Tibial artery (tissue), 4 donors: ENCODE measurements at regions not wholly inside any gene's neighbourhood (a gene's known extent, or its start where the extent isn't known, plus 50 kb on each side); places are given as distances from the start of the nearest gene placed in this dataset.

Experiments
- DNase-seq, 2 donors: peaks; one replicate each; pipeline ENCODE4 v3.0.0-alpha.2; 2019
- H3K27ac ChIP-seq, 2 donors: fragments of 200-600 bp; sonication (generic) in 1 of 2; 1 replicate in 1 of 2; 2 replicates in 1 of 2; pipeline ENCODE4 v1.5.1; 2018 to 2019; ENCODE audit warnings: mild to moderate bottlenecking in 1 of 2
- H3K27me3 ChIP-seq, 2 donors: fragments of 200-600 bp; sonication (generic) in 1 of 2; one replicate each; pipeline versions ENCODE4 v1.5.1 to v1.6.0; 2016 to 2019
- H3K36me3 ChIP-seq, 3 donors: fragments of 200-600 bp; sonication (generic) in 2 of 3; one replicate each; pipeline ENCODE4 v1.5.1; 2016 to 2019; ENCODE audit warnings: mild to moderate bottlenecking in 2 of 3
- H3K4me1 ChIP-seq, 4 donors: fragments of 200-600 bp; sonication (generic) in 2 of 4; 1 replicate in 3 of 4; 2 replicates in 1 of 4; pipeline ENCODE4 v1.5.1; 2016 to 2019
- H3K4me3 ChIP-seq, 2 donors: fragments of 200-600 bp; sonication (generic) in 1 of 2; 1 replicate in 1 of 2; 2 replicates in 1 of 2; pipeline ENCODE4 v1.5.1; 2018 to 2019; ENCODE audit warnings: mild to moderate bottlenecking in 2 of 2
- H3K9me3 ChIP-seq, 3 donors: fragments of 200-600 bp; sonication (generic) in 1 of 3; one replicate each; pipeline ENCODE4 v1.5.1; 2016 to 2019
- CTCF ChIP-seq, 2 experiments: fragments of 200-600 bp in 1 of 2; fragments of 450-650 bp in 1 of 2; IDR thresholded peaks; one replicate each; pipeline ENCODE4 v1.5.1; 2017 to 2019; ENCODE audit warnings: antibody characterized with exemption in 2 of 2, mild to moderate bottlenecking in 1 of 2, moderate library complexity in 1 of 2
- intact Hi-C: fragments of 100-400 bp; cut with DNase I; formaldehyde crosslinking; loops from one replicate; pipeline ENCODE4 v1.15.0; 2023; ENCODE audit warnings: low total_unique reads

GRCh38 chr10:98326621-98327027 lies 58.6 kb upstream of the LOXL4 start:
- Histone ChIP-seq H3K27ac (no peak overlapping the region), H3K4me1 (peaks cover 0 to 15% (median 11%) of the 10 kb centered on the region in 4 donors), H3K4me3 (no peak overlapping the region), H3K9me3 (no peaks in the 10 kb centered on the region), H3K36me3 (no peaks in the 10 kb centered on the region), H3K27me3 (peaks cover 0 to 3% of the 10 kb centered on the region in 2 donors)
- no peak for DNase-seq
- no peak for TF ChIP-seq CTCF (IDR thresholded peaks at IDR 0.05)
- intact Hi-C loops = no loop called here

GRCh38 chr10:98323221-98324164 lies 55.5 kb upstream of the LOXL4 start:
- DNase-seq = peak; percentile 79 to 89
- intact Hi-C loops = no loop called here
- Histone ChIP-seq H3K27me3 (peaks cover 0 to 3% of the 10 kb centered on the region in 2 donors), H3K9me3 (no peaks in the 10 kb centered on the region), H3K4me3 (no peak overlapping the region), H3K27ac (no peak overlapping the region), H3K36me3 (no peaks in the 10 kb centered on the region), H3K4me1 (peaks cover 0 to 15% (median 11%) of the 10 kb centered on the region in 4 donors)
- no peak for TF ChIP-seq CTCF (IDR thresholded peaks at IDR 0.05)

- Histone ChIP-seq H3K27ac (no peak overlapping the region), H3K4me3 (no peak overlapping the region), H3K4me1 (peaks cover 0 to 22% (median 13%) of the 10 kb centered on the region in 4 donors), H3K27me3 (peaks cover 0 to 3% of the 10 kb centered on the region in 2 donors), H3K36me3 (no peaks in the 10 kb centered on the region), H3K9me3 (no peaks in the 10 kb centered on the region)
- intact Hi-C loops = no loop called here
- DNase-seq = no peak
- no peak for TF ChIP-seq CTCF (IDR thresholded peaks at IDR 0.05)
Measured at GRCh38 chr10:98321186-98321780, 53.3 kb upstream of the LOXL4 start.

- Histone ChIP-seq H3K36me3 (no peaks in the 10 kb centered on the region), H3K4me1 (peaks cover 0 to 28% (median 16%) of the 10 kb centered on the region in 4 donors), H3K9me3 (no peaks in the 10 kb centered on the region), H3K4me3 (no peak overlapping the region), H3K27ac (no peak overlapping the region), H3K27me3 (no peaks in the 10 kb centered on the region)
- DNase-seq = no peak
- intact Hi-C loops = no loop called here
- no peak for TF ChIP-seq CTCF (IDR thresholded peaks at IDR 0.05)
Measured at GRCh38 chr10:98320486-98321185, 52.6 kb upstream of the LOXL4 start.

GRCh38 chr10:98318861-98319260 lies 50.9 kb upstream of the LOXL4 start:
- Histone ChIP-seq H3K9me3 (no peaks in the 10 kb centered on the region), H3K27ac (no peak overlapping the region), H3K27me3 (no peaks in the 10 kb centered on the region), H3K4me1 (peaks cover 0 to 46% (median 28%) of the 10 kb centered on the region in 4 donors), H3K4me3 (no peak overlapping the region), H3K36me3 (no peaks in the 10 kb centered on the region)
- TF ChIP-seq CTCF (IDR thresholded peaks at IDR 0.05) = no peak
- intact Hi-C loops = no loop called here
- no peak for DNase-seq
